ENCODE measurements at regions not wholly inside any gene's neighbourhood (a gene's known extent, or its start where the extent isn't known, plus 50 kb on each side); places are given as distances from the start of the nearest gene placed in this dataset.

DNA sequence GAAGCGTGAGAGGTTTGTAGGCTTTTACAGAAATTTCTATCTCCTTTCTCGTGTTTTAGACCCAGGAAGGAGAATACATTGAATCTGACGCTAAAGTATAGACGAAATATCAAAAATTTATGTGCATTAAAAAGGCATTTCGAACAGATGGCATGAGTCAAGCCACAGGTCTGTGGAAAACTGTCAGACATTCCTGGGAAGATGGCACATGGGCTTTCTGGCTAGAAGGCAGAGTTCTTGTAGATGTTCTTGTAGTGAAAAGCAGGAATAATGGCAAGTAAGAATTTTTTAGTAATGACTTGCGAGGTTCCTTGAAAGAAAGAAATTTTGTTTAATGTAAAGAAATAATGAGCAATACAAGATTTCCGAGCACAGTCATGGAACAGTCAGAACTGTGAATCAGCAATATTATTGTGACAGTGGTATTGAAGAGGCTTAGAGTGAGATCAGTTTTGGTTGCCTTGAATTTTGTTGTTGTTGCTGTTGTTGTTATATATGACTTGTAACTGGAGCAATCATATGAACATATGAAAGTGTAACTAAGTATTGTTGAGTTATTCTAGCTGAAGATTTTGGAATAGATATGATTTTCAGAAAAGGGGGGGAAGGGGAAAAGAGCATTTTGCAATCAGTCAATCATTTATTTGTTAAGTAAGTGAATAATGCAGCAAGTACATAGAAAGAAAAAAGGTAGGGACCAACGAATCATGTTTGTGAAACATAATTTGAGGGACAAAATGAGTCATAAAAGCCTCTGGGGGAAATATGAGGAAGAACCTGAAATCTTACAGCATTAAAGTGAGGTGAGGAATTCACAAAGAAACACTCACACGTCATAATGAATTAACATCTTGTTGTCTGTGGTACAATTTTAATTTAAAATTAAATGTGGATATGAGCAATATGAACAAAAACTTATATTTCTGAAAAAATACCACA, 339.0 kb upstream of the CTNND2 start:
- DNase-seq (no peak), ATAC-seq (no peak)
- H3K27ac ChIP-seq: no peak overlapping the region
- no peaks in the 10 kb centered on the region for H3K9me3 ChIP-seq
- no peaks in the 10 kb centered on the region for H3K4me1 ChIP-seq
- H3K4me3 ChIP-seq: no peak overlapping the region
- intact Hi-C loops (cut with DNase I): no loop called here
- TF ChIP-seq, protein P1, sequence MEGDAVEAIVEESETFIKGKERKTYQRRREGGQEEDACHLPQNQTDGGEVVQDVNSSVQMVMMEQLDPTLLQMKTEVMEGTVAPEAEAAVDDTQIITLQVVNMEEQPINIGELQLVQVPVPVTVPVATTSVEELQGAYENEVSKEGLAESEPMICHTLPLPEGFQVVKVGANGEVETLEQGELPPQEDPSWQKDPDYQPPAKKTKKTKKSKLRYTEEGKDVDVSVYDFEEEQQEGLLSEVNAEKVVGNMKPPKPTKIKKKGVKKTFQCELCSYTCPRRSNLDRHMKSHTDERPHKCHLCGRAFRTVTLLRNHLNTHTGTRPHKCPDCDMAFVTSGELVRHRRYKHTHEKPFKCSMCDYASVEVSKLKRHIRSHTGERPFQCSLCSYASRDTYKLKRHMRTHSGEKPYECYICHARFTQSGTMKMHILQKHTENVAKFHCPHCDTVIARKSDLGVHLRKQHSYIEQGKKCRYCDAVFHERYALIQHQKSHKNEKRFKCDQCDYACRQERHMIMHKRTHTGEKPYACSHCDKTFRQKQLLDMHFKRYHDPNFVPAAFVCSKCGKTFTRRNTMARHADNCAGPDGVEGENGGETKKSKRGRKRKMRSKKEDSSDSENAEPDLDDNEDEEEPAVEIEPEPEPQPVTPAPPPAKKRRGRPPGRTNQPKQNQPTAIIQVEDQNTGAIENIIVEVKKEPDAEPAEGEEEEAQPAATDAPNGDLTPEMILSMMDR (IDR thresholded peaks at IDR 0.05): no peak
- 69 to 72% (median 72%) methylated on average over 9 of the region's 9 CpGs for WGBS, 3 donors
- no peaks in the 10 kb centered on the region for H3K36me3 ChIP-seq (ENCODE audit: insufficient read depth in 1 of 2, low read depth in 1 of 2)
- no peaks in the 10 kb centered on the region for H3K27me3 ChIP-seq (ENCODE audit: insufficient read depth in 3 of 3, low read length in 2 of 3)

DNA sequence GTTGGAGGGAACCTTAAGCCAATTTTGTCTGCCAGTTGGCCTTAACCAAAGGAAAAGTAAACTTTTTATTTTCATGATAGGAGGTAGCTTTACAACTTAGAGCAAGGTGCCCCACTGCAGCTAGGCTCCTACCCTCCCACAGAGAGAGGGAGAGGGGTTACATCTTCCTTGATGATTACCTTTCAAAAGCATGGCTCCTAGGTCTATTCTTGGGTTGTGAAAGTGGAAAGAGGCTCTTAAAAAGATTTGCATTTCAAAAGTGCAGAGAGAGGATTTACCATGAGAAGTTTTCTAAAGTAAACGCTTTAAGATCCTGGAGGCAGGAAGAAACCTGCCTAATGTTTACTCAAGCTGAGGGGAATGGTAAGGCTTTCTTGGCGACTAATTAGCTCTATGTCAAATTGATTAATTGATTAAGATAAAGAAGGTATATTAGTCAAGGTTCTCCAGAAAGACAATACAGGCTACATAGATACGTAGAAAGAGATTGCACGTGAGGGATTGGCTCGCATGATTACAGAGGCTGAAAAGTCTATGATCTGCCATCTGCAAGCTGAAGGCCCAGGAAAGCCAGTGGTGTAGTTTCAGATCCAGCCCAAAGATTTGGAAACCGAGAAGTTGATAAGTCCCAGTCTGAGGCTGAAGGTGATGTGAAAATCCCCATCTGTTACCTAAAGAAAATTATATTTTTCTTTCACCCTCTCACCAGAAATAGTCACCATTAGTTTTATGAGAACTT, 333.8 kb upstream of the CTNND2 start:
- no peaks in the 10 kb centered on the region for H3K27me3 ChIP-seq (ENCODE audit: insufficient read depth in 3 of 3, low read length in 2 of 3)
- ATAC-seq: no peak
- intact Hi-C loops (cut with DNase I): no loop called here
- no peaks in the 10 kb centered on the region for H3K9me3 ChIP-seq
- no peak overlapping the region for H3K27ac ChIP-seq
- H3K36me3 ChIP-seq (ENCODE audit: insufficient read depth in 1 of 2, low read depth in 1 of 2): no peaks in the 10 kb centered on the region
- no peak overlapping the region for H3K4me3 ChIP-seq
- TF ChIP-seq, protein P1 (IDR thresholded peaks at IDR 0.05): no peak
- no peaks in the 10 kb centered on the region for H3K4me1 ChIP-seq
- no peak for DNase-seq
- 35 to 44% (median 37%) methylated on average over 6 of the region's 6 CpGs for WGBS, 3 donors

DNA sequence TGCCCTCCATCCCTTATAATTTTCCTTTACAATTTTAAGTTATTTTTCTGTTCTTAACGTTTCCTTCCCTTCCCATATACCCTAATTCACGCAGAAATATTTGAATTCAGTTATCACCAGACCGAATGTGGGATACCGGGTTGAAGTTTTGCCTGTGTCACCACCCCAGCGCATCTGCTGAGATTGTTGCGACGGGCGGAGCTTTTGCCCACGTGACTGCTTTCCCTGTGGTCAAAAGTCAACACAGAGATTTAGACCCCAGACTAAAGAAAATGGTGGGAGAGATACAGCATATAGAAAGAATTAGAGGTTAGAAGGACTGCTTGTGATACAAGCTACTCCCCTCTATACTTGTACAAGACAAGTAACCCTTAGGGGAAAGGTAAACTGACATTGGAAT, 326.4 kb upstream of the CTNND2 start:
- TF ChIP-seq, protein P1 (IDR thresholded peaks at IDR 0.05): no peak
- no peak for DNase-seq
- Histone ChIP-seq H3K4me1 (no peaks in the 10 kb centered on the region), H3K27ac (no peak overlapping the region), H3K4me3 (no peak overlapping the region), H3K27me3 (ENCODE audit: insufficient read depth in 3 of 3, low read length in 2 of 3) (no peaks in the 10 kb centered on the region), H3K36me3 (ENCODE audit: insufficient read depth in 1 of 2, low read depth in 1 of 2) (no peaks in the 10 kb centered on the region), H3K9me3 (no peaks in the 10 kb centered on the region)
- 79 to 83% (median 80%) methylated on average over 9 of the region's 9 CpGs for WGBS, 3 donors
- intact Hi-C loops (cut with DNase I): no loop called here
- ATAC-seq: no peak

DNA sequence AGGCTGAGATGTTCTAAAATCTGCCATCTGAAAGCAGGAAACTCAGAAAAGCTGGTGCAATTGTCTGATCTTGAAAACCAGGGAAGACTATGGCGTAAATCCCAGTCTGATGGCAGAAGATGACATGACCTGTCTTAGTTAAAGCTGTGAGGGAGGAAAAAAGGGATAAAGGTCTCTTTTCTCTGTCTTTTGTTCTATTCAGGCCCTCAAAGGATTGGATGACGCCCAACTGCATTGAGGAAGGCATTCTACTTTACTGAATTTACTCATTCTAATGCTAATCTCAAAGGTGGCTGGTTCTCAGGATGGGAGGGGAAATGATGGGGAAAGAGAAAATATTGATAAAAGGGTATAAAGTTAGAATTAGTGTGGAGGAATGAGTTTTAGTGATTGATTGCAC, 312.8 kb upstream of the CTNND2 start:
- TF ChIP-seq, protein P1 (IDR thresholded peaks at IDR 0.05): no peak
- 57 to 66% (median 63%) methylated on average over 2 of the region's 2 CpGs for WGBS, 3 donors
- intact Hi-C loops (cut with DNase I): no loop called here
- H3K9me3 ChIP-seq: peaks cover 8% of the 10 kb centered on the region
- no peaks in the 10 kb centered on the region for H3K36me3 ChIP-seq (ENCODE audit: insufficient read depth in 1 of 2, low read depth in 1 of 2)
- DNase-seq (no peak), ATAC-seq (no peak)
- H3K4me1 ChIP-seq: no peaks in the 10 kb centered on the region
- no peak overlapping the region for H3K4me3 ChIP-seq
- no peak overlapping the region for H3K27ac ChIP-seq
- no peaks in the 10 kb centered on the region for H3K27me3 ChIP-seq (ENCODE audit: insufficient read depth in 3 of 3, low read length in 2 of 3)
